Smooth muscle cell (in vitro differentiated cells): ENCODE measurements at regions not wholly inside any gene's neighbourhood (a gene's known extent, or its start where the extent isn't known, plus 50 kb on each side); places are given as distances from the start of the nearest gene placed in this dataset.

Experiments used
- DNase-seq: peaks from one replicate; lab custom pipeline; 2025; ENCODE audit not compliant: unreplicated experiment; lab: John Stamatoyannopoulos, UW
- H2AFZ ChIP-seq: fragments of 200-600 bp; sonication (generic); 2 replicates; pipeline ENCODE4 v1.6.0; 2016; ENCODE audit warnings: antibody characterized with exemption, low read depth, mild to moderate bottlenecking
- H3F3A ChIP-seq: fragments of 200-600 bp; sonication (generic); 2 replicates; pipeline ENCODE4 v1.6.0; 2017; ENCODE audit warnings: antibody characterized with exemption, low read depth
- H3K27ac ChIP-seq: fragments of 200-600 bp; sonication (generic); 2 replicates; pipeline ENCODE4 v1.5.1; 2016; ENCODE audit warnings: low read depth, mild to moderate bottlenecking
- H3K27me3 ChIP-seq: fragments of 200-600 bp; sonication (generic); 2 replicates; pipeline ENCODE4 v1.6.1; 2016; ENCODE audit warnings: low read depth, mild to moderate bottlenecking
- H3K36me3 ChIP-seq: fragments of 200-600 bp; sonication (generic); 2 replicates; pipeline ENCODE4 v1.5.1; 2016; ENCODE audit warnings: low read depth
- H3K4me1 ChIP-seq: fragments of 200-600 bp; sonication (generic); 2 replicates; pipeline ENCODE4 v1.5.1; 2016; ENCODE audit warnings: low read depth
- H3K4me2 ChIP-seq: fragments of 200-600 bp; sonication (generic); 2 replicates; pipeline ENCODE4 v1.6.0; 2016; ENCODE audit warnings: mild to moderate bottlenecking
- H3K4me3 ChIP-seq: fragments of 200-600 bp; sonication (generic); 2 replicates; pipeline ENCODE4 v1.5.1; 2016; ENCODE audit warnings: mild to moderate bottlenecking
- H3K79me2 ChIP-seq: fragments of 200-600 bp; sonication (generic); 2 replicates; pipeline ENCODE4 v1.6.0; 2016; ENCODE audit warnings: low read depth, mild to moderate bottlenecking
- H3K9ac ChIP-seq: fragments of 200-600 bp; sonication (generic); 2 replicates; pipeline ENCODE4 v1.6.0; 2016; ENCODE audit warnings: low read depth
- H3K9me3 ChIP-seq: fragments of 200-600 bp; sonication (generic); replicated peaks from 2 replicates; pipeline ENCODE4 v1.5.1; 2016; ENCODE audit warnings: low read depth
- H4K20me1 ChIP-seq: fragments of 200-600 bp; sonication (generic); 2 replicates; pipeline ENCODE4 v1.6.0; 2016; ENCODE audit warnings: low read depth
- WGBS: methylation state at CpG from one replicate; pipeline ENCODE4 v1.1.7; 2016; ENCODE audit warnings: low lambda C conversion rate; 5-methylcytosine and 5-hydroxymethylcytosine counted together
- TF ChIP-seq, protein P1 (sequence below): fragments of 200-600 bp; sonication (generic); IDR thresholded peaks from 2 replicates; pipeline ENCODE4 v1.5.1; 2017; ENCODE audit warnings: borderline replicate concordance, mild to moderate bottlenecking, antibody characterized with exemption; ENCODE audit not compliant: insufficient read depth, poor library complexity, severe bottlenecking

DNA sequence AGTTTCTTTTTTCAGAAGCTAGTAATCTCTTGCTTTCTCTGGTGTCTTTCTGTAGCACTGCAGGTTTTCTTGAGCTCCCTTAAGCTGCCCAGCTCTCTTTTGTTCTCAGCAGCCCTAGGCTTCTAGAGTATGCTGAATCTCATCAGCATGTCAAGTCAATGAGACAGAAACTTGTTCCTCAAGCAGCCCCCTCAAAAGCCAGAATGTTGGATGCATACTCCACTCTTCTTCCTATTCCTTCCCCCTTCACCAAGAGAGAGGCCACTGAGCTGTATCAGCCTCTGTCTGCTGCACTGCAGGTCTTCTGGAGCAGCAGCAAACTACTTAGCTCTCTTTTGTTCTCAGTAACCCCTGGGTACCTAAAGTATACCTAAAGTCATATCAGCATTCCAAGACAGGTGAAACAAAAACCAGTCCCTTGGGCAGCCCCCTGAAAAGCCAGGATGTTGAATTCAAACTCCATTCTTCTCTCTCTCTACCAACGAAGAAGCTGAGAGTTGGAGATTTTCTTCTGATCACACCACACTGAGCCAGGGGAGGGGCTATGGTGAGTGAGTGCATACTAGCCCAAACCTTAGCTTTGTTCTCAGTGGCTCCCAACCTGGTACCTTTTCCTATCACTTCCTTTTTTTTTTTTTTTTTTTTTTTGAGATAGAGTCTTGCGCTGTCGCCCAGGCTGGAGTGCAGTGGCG, 73.3 kb upstream of the WAC start:
- no peak overlapping the region for H3K27ac ChIP-seq
- H3K9me3 ChIP-seq: no peaks in the 10 kb centered on the region
- H3F3A ChIP-seq: no peaks in the 10 kb centered on the region
- DNase-seq: no peak
- H3K9ac ChIP-seq: no peak overlapping the region
- H3K4me3 ChIP-seq: no peak overlapping the region
- no peak overlapping the region for H3K4me2 ChIP-seq
- TF ChIP-seq, protein P1, sequence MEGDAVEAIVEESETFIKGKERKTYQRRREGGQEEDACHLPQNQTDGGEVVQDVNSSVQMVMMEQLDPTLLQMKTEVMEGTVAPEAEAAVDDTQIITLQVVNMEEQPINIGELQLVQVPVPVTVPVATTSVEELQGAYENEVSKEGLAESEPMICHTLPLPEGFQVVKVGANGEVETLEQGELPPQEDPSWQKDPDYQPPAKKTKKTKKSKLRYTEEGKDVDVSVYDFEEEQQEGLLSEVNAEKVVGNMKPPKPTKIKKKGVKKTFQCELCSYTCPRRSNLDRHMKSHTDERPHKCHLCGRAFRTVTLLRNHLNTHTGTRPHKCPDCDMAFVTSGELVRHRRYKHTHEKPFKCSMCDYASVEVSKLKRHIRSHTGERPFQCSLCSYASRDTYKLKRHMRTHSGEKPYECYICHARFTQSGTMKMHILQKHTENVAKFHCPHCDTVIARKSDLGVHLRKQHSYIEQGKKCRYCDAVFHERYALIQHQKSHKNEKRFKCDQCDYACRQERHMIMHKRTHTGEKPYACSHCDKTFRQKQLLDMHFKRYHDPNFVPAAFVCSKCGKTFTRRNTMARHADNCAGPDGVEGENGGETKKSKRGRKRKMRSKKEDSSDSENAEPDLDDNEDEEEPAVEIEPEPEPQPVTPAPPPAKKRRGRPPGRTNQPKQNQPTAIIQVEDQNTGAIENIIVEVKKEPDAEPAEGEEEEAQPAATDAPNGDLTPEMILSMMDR: no peak
- H4K20me1 ChIP-seq: no peaks in the 10 kb centered on the region
- no peaks in the 10 kb centered on the region for H3K79me2 ChIP-seq
- no peaks in the 10 kb centered on the region for H3K36me3 ChIP-seq
- H2AFZ ChIP-seq: no peak overlapping the region
- no peaks in the 10 kb centered on the region for H3K4me1 ChIP-seq
- WGBS: 70% methylated on average over 4 of the region's 4 CpGs
- H3K27me3 ChIP-seq: no peaks in the 10 kb centered on the region

DNA sequence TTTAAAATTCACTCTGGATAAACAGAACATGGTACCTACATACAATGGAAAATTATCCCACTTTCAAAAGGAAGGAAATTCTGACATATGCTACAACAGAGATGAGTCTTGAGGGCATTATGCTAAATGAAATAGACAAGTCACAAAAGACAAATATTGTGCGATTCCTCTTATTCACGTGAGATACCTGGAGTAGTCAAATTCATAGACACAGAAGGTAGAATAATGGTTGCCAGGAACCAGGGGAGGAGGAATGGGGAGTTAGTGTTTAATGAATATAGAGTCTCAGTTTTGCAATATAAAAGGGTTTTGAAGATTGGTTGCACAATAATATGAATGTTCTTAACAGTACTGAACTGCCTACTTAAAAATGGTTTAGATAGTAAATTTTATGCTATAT, 69.8 kb upstream of the WAC start:
- 95% methylated on average over 2 of the region's 2 CpGs for WGBS
- Histone ChIP-seq H3K4me3 (no peak overlapping the region), H3K27ac (no peak overlapping the region), H2AFZ (no peak overlapping the region), H3F3A (no peaks in the 10 kb centered on the region), H3K9me3 (no peaks in the 10 kb centered on the region), H3K4me2 (no peak overlapping the region), H3K36me3 (no peaks in the 10 kb centered on the region), H4K20me1 (no peaks in the 10 kb centered on the region), H3K9ac (no peak overlapping the region), H3K27me3 (no peaks in the 10 kb centered on the region), H3K79me2 (no peaks in the 10 kb centered on the region), H3K4me1 (no peaks in the 10 kb centered on the region)
- DNase-seq: no peak
- TF ChIP-seq, protein P1: no peak

DNA sequence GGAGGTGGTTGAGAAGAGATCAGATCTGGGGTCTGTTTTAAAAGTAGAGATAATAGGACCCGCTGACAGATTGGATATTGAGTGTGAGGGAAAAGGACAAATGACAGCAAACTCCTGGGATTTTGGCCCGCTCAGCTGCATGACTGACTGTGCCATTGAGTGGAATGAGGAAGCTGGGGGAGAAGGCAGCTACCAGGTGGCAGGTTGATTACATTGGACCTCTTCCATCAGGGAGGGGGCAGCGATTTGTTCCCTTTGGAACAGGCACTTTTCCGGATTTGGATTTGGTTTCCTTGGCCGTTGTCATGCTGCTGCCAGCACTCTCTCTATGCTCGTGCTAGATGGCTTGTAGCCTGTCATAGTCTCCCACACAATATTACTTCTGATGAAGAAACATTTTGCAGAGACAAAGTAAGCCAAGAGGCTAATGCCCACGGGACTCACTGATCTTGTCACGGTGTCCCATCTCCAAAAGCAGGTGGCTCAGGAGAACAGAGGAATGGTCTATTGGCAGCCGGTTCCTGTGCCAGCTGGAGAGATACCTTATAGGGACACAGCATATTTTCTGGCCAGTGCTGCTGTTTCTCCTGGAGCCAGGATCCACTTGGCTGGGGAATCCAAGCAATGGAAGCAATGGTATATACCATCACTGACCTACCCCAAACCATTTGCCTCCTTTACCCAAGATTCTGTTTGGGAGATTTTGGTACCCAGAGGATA, 69.1 kb upstream of the WAC start:
- H3K9me3 ChIP-seq: no peaks in the 10 kb centered on the region
- H3K27ac ChIP-seq: no peak overlapping the region
- H3K4me2 ChIP-seq: no peak overlapping the region
- no peak overlapping the region for H3K9ac ChIP-seq
- H3K79me2 ChIP-seq: no peaks in the 10 kb centered on the region
- H3K4me3 ChIP-seq: no peak overlapping the region
- TF ChIP-seq, protein P1: no peak
- no peaks in the 10 kb centered on the region for H3K36me3 ChIP-seq
- DNase-seq: no peak
- H3F3A ChIP-seq: no peaks in the 10 kb centered on the region
- no peak overlapping the region for H2AFZ ChIP-seq
- no peaks in the 10 kb centered on the region for H3K4me1 ChIP-seq
- WGBS: 93% methylated on average over 9 of the region's 9 CpGs
- no peaks in the 10 kb centered on the region for H4K20me1 ChIP-seq
- no peaks in the 10 kb centered on the region for H3K27me3 ChIP-seq
